Activated CD8-positive, alpha-beta T cell treated with anti-CD3 and anti-CD28 coated beads for 36 hours (primary cell): ENCODE measurements at regions not wholly inside any gene's neighbourhood (a gene's known extent, or its start where the extent isn't known, plus 50 kb on each side); places are given as distances from the start of the nearest gene placed in this dataset.

ENCODE experiments used
- ATAC-seq: fragments of 200-7000 bp; cut with Tn5 transposase; one replicate; pipeline ENCODE4 v1.10.0; 2021; ENCODE audit warnings: mild to moderate bottlenecking, moderate library complexity
- CTCF ChIA-PET: fragments of 350-600 bp; sonication (Branson Sonifier 250); formaldehyde crosslinking; loops from one replicate; lab custom pipeline; 2021; ENCODE audit warnings: antibody characterized with exemption; lab: Charles Lee
- POLR2A ChIA-PET: fragments of 350-600 bp; sonication (Branson Sonifier 250); formaldehyde crosslinking; loops from one replicate; lab custom pipeline; 2021; ENCODE audit warnings: antibody characterized with exemption; lab: Charles Lee
- DNase-seq: peaks from one replicate; pipeline ENCODE4 v3.0.0-alpha.2; 2020
- H3K27ac Mint-ChIP-seq: one replicate; pipeline ENCODE4 v1.8.0; 2021; ENCODE audit warnings: mild to moderate bottlenecking, mixed read lengths
- H3K27me3 Mint-ChIP-seq: one replicate; pipeline ENCODE4 v1.8.0; 2021; ENCODE audit warnings: mixed read lengths
- H3K36me3 Mint-ChIP-seq: one replicate; pipeline ENCODE4 v1.8.0; 2021; ENCODE audit warnings: low read depth, mixed read lengths
- H3K4me1 Mint-ChIP-seq: one replicate; pipeline ENCODE4 v1.8.0; 2021; ENCODE audit warnings: low read depth, mixed read lengths
- H3K4me3 Mint-ChIP-seq: one replicate; pipeline ENCODE4 v1.8.0; 2021; ENCODE audit warnings: mild to moderate bottlenecking, moderate library complexity, mixed read lengths
- H3K9me3 Mint-ChIP-seq: one replicate; pipeline ENCODE4 v1.8.0; 2021; ENCODE audit warnings: mixed read lengths
- intact Hi-C: fragments of 100-400 bp; cut with micrococcal nuclease; formaldehyde crosslinking; loops from one replicate; pipeline ENCODE4 v1.10.0; 2022
- TF ChIP-seq, protein P1 (sequence below): fragments of 200-600 bp; IDR thresholded peaks from one replicate; pipeline ENCODE4 v1.8.0; 2022; ENCODE audit warnings: antibody characterized with exemption, mild to moderate bottlenecking

DNA sequence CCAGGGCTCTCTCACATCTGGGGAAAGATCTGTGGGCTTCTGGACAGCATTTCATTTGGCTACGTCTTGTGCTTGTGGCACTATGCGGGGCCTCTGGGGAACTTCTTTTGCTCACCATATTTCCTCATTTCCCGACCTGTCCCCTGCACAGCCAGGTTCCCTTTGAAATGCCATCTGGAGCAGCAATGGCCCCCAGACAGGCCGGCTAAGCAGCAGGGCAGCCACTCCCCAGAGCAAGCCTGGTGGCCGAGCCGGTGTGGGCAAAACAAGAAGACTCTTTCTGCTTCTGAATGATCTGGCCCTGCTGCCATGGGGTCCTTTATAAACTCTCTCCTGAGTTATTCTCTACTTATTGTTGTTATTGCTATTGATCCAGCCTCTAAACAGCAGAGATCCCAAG, 190.7 kb upstream of the NECTIN1 start:
- ATAC-seq (no peak), DNase-seq (no peak)
- H3K36me3 Mint-ChIP-seq = no peaks in the 10 kb centered on the region
- no peaks in the 10 kb centered on the region for H3K4me1 Mint-ChIP-seq
- no peaks in the 10 kb centered on the region for H3K9me3 Mint-ChIP-seq
- CTCF ChIA-PET = no interaction called here
- TF ChIP-seq, protein P1, sequence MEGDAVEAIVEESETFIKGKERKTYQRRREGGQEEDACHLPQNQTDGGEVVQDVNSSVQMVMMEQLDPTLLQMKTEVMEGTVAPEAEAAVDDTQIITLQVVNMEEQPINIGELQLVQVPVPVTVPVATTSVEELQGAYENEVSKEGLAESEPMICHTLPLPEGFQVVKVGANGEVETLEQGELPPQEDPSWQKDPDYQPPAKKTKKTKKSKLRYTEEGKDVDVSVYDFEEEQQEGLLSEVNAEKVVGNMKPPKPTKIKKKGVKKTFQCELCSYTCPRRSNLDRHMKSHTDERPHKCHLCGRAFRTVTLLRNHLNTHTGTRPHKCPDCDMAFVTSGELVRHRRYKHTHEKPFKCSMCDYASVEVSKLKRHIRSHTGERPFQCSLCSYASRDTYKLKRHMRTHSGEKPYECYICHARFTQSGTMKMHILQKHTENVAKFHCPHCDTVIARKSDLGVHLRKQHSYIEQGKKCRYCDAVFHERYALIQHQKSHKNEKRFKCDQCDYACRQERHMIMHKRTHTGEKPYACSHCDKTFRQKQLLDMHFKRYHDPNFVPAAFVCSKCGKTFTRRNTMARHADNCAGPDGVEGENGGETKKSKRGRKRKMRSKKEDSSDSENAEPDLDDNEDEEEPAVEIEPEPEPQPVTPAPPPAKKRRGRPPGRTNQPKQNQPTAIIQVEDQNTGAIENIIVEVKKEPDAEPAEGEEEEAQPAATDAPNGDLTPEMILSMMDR = no peak
- POLR2A ChIA-PET = no interaction called here
- peaks cover 3% of the 10 kb centered on the region for H3K27me3 Mint-ChIP-seq
- intact Hi-C loops = no loop called here
- no peak overlapping the region for H3K27ac Mint-ChIP-seq
- H3K4me3 Mint-ChIP-seq = no peak overlapping the region

- H3K27me3 Mint-ChIP-seq = peaks cover 3% of the 10 kb centered on the region
Observed at GRCh38 chr11:119918347-119918746, 189.3 kb upstream of the NECTIN1 start.

GRCh38 chr11:119916568-119916967, 187.6 kb upstream of the NECTIN1 start:
- H3K27ac Mint-ChIP-seq = no peak overlapping the region
- ATAC-seq (no peak), DNase-seq (no peak)
- H3K9me3 Mint-ChIP-seq = no peaks in the 10 kb centered on the region
- TF ChIP-seq, protein P1 = no peak
- ChIA-PET CTCF (no interaction called here), POLR2A (no interaction called here)
- peaks cover 3% of the 10 kb centered on the region for H3K27me3 Mint-ChIP-seq
- no peaks in the 10 kb centered on the region for H3K36me3 Mint-ChIP-seq
- intact Hi-C loops = no loop called here
- H3K4me3 Mint-ChIP-seq = no peak overlapping the region
- H3K4me1 Mint-ChIP-seq = no peaks in the 10 kb centered on the region

More at GRCh38 chr11:119918347-119918746, 189.3 kb upstream of the NECTIN1 start:
- H3K4me3 Mint-ChIP-seq = no peak overlapping the region
- DNase-seq = no peak
- no peak for ATAC-seq
- POLR2A ChIA-PET = no interaction called here
- H3K36me3 Mint-ChIP-seq = no peaks in the 10 kb centered on the region
- no peaks in the 10 kb centered on the region for H3K9me3 Mint-ChIP-seq
- TF ChIP-seq, protein P1 = no peak
- intact Hi-C loops = no loop called here
- H3K4me1 Mint-ChIP-seq = no peaks in the 10 kb centered on the region
- CTCF ChIA-PET = no interaction called here
- no peak overlapping the region for H3K27ac Mint-ChIP-seq

GRCh38 chr11:119912229-119912628, 183.2 kb upstream of the NECTIN1 start:
- H3K36me3 Mint-ChIP-seq = no peaks in the 10 kb centered on the region
- peaks cover 6% of the 10 kb centered on the region for H3K27me3 Mint-ChIP-seq
- no peak overlapping the region for H3K4me3 Mint-ChIP-seq
- H3K9me3 Mint-ChIP-seq = no peaks in the 10 kb centered on the region
- no peak overlapping the region for H3K27ac Mint-ChIP-seq
- TF ChIP-seq, protein P1 = no peak
- H3K4me1 Mint-ChIP-seq = no peaks in the 10 kb centered on the region
- CTCF ChIA-PET = no interaction called here
- DNase-seq (no peak), ATAC-seq (no peak)
- POLR2A ChIA-PET = no interaction called here
- intact Hi-C loops = no loop called here

- intact Hi-C loops = no loop called here
- no peak for ATAC-seq
Observed at GRCh38 chr11:119910650-119911049, 181.7 kb upstream of the NECTIN1 start.

More at GRCh38 chr11:119910650-119911049, 181.7 kb upstream of the NECTIN1 start:
- TF ChIP-seq, protein P1 = no peak
- Mint-ChIP-seq H3K27ac (no peak overlapping the region), H3K36me3 (no peaks in the 10 kb centered on the region), H3K4me1 (no peaks in the 10 kb centered on the region), H3K27me3 (peaks cover 5% of the 10 kb centered on the region), H3K9me3 (no peaks in the 10 kb centered on the region), H3K4me3 (no peak overlapping the region)
- ChIA-PET POLR2A (no interaction called here), CTCF (no interaction called here)
- no peak for DNase-seq
